PC-3 (cell line): ENCODE measurements at regions not wholly inside any gene's neighbourhood (a gene's known extent, or its start where the extent isn't known, plus 50 kb on each side); places are given as distances from the start of the nearest gene placed in this dataset.
"Not testable (repeated sequence)": the region's sequence is repeated elsewhere in the genome, so short reads cannot be mapped to it uniquely, and the experiment has no call there.

ENCODE experiments used
- EZH2 ChIP-seq: fragments of 300-600 bp; sonication (generic); IDR thresholded peaks from one replicate; pipeline ENCODE4 v1.6.1; 2017; ENCODE audit warnings: antibody characterized with exemption, mild to moderate bottlenecking, low read length; ENCODE audit not compliant: unreplicated experiment
- TF ChIP-seq, protein P1 (sequence below): fragments of 300-600 bp; sonication (generic); conservative IDR thresholded peaks from 2 replicates; pipeline ENCODE4 v1.5.1; 2017; ENCODE audit warnings: antibody characterized with exemption, low read depth, mild to moderate bottlenecking, low read length

DNA sequence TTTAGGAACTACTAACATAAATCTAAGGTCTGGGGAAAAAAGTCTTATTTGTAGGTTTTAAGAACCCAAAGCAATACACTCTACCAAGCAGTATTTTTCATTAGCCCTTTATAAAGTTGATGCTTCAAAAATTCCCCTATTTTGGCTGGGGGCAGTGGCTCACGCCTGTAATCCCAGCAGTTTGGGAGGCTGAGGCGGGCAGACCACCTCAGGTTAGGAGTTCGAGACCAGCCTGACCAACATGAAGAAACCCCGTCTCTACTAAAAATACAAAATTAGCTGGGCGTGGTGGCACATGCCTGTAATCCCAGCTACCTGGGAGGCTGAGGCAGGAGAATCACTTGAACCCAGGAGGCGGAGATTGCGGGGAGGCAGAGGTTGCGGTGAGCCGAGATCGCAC, 86.5 kb upstream of the DST start:
- TF ChIP-seq, protein P1, sequence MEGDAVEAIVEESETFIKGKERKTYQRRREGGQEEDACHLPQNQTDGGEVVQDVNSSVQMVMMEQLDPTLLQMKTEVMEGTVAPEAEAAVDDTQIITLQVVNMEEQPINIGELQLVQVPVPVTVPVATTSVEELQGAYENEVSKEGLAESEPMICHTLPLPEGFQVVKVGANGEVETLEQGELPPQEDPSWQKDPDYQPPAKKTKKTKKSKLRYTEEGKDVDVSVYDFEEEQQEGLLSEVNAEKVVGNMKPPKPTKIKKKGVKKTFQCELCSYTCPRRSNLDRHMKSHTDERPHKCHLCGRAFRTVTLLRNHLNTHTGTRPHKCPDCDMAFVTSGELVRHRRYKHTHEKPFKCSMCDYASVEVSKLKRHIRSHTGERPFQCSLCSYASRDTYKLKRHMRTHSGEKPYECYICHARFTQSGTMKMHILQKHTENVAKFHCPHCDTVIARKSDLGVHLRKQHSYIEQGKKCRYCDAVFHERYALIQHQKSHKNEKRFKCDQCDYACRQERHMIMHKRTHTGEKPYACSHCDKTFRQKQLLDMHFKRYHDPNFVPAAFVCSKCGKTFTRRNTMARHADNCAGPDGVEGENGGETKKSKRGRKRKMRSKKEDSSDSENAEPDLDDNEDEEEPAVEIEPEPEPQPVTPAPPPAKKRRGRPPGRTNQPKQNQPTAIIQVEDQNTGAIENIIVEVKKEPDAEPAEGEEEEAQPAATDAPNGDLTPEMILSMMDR, result not testable (repeated sequence)
- TF ChIP-seq EZH2, result not testable (repeated sequence)
